Liver (tissue), 8 donors: ENCODE measurements at regions not wholly inside any gene's neighbourhood (a gene's known extent, or its start where the extent isn't known, plus 50 kb on each side); places are given as distances from the start of the nearest gene placed in this dataset.

Experiments
- DNase-seq: peaks from one replicate; pipeline ENCODE4 v3.0.0-alpha.2; 2017; ENCODE audit warnings: low spot score
- H3K27ac ChIP-seq, 2 donors: one replicate each; pipeline ENCODE4 v1.7.0; 2013; ENCODE audit warnings: inconsistent platforms in 2 of 2, low read length in 2 of 2, control low read depth in 1 of 2, low read depth in 1 of 2, mild to moderate bottlenecking in 1 of 2
- H3K27me3 ChIP-seq, 4 donors: one replicate each; pipeline versions ENCODE4 v1.6.1 to v1.7.0; 2013; ENCODE audit warnings: low read length in 3 of 4, inconsistent platforms in 1 of 4, mild to moderate bottlenecking in 1 of 4, moderate library complexity in 1 of 4; ENCODE audit not compliant: control insufficient read depth in 4 of 4, insufficient read depth in 4 of 4
- H3K36me3 ChIP-seq, 4 donors: one replicate each; pipeline versions ENCODE4 v1.6.1 to v1.7.0; 2013; ENCODE audit warnings: low read length in 3 of 4, mild to moderate bottlenecking in 3 of 4, low read depth in 1 of 4, moderate library complexity in 1 of 4; ENCODE audit not compliant: control insufficient read depth in 4 of 4, insufficient read depth in 3 of 4
- H3K4me1 ChIP-seq, 4 donors: one replicate each; pipeline versions ENCODE4 v1.6.1 to v1.7.0; 2013; ENCODE audit warnings: low read length in 3 of 4, mild to moderate bottlenecking in 3 of 4, moderate library complexity in 1 of 4; ENCODE audit not compliant: control insufficient read depth in 4 of 4, insufficient read depth in 4 of 4
- H3K4me3 ChIP-seq, 3 donors: one replicate each; pipeline versions ENCODE4 v1.6.1 to v1.7.0; 2013; ENCODE audit warnings: low read length in 3 of 3, control low read depth in 1 of 3, low read depth in 1 of 3, mild to moderate bottlenecking in 1 of 3
- H3K9ac ChIP-seq, 2 donors: one replicate each; pipeline ENCODE4 v1.7.0; 2013; ENCODE audit warnings: low read length in 2 of 2, mild to moderate bottlenecking in 2 of 2, moderate library complexity in 2 of 2, control low read depth in 1 of 2, low read depth in 1 of 2
- H3K9me3 ChIP-seq, 4 donors: one replicate each; pipeline versions ENCODE4 v1.6.1 to v1.7.0; 2013; ENCODE audit warnings: low read length in 3 of 4; ENCODE audit not compliant: control insufficient read depth in 4 of 4
- EGR1 ChIP-seq, 2 donors: IDR thresholded peaks; 2 replicates each; pipeline ENCODE4 v1.6.1; 2016 to 2018; ENCODE audit warnings: antibody characterized with exemption in 2 of 2, low read depth in 2 of 2
- FOXA1 ChIP-seq: IDR thresholded peaks from 2 replicates; pipeline ENCODE4 v1.6.1; 2016; ENCODE audit warnings: antibody characterized with exemption
- FOXA2 ChIP-seq: IDR thresholded peaks from 2 replicates; pipeline ENCODE4 v1.6.1; 2016; ENCODE audit warnings: antibody characterized with exemption
- GABPA ChIP-seq, 2 donors: IDR thresholded peaks in 1 of 2; conservative IDR thresholded peaks in 1 of 2; 2 replicates each; pipeline ENCODE4 v1.6.1; 2016; ENCODE audit warnings: antibody characterized with exemption in 2 of 2, mild to moderate bottlenecking in 1 of 2, moderate library complexity in 1 of 2
- HNF4A ChIP-seq, 2 donors: conservative IDR thresholded peaks; 2 replicates each; pipeline ENCODE4 v1.6.1; 2016; ENCODE audit warnings: antibody characterized with exemption in 2 of 2, mild to moderate bottlenecking in 2 of 2
- HNF4G ChIP-seq: IDR thresholded peaks from 2 replicates; pipeline ENCODE4 v1.6.1; 2016; ENCODE audit warnings: antibody characterized with exemption
- JUND ChIP-seq, 2 donors: IDR thresholded peaks; 2 replicates each; pipeline ENCODE4 v1.6.1; 2016; ENCODE audit warnings: antibody characterized with exemption in 2 of 2
- NR2F2 ChIP-seq: IDR thresholded peaks from 2 replicates; pipeline ENCODE4 v1.6.1; 2016; ENCODE audit warnings: antibody characterized with exemption
- RAD21 ChIP-seq, 2 donors: IDR thresholded peaks; 2 replicates each; pipeline ENCODE4 v1.6.1; 2016; ENCODE audit warnings: antibody characterized with exemption in 2 of 2, mild to moderate bottlenecking in 2 of 2
- RXRA ChIP-seq, 2 donors: IDR thresholded peaks; 2 replicates each; pipeline ENCODE4 v1.6.1; 2017 to 2018; ENCODE audit warnings: antibody characterized with exemption in 2 of 2, mild to moderate bottlenecking in 1 of 2
- SP1 ChIP-seq: IDR thresholded peaks from 2 replicates; pipeline ENCODE4 v1.6.1; 2018; ENCODE audit warnings: antibody characterized with exemption, mild to moderate bottlenecking
- TAF1 ChIP-seq: conservative IDR thresholded peaks from 2 replicates; pipeline ENCODE4 v1.6.1; 2016; ENCODE audit warnings: antibody characterized with exemption, mild to moderate bottlenecking
- YY1 ChIP-seq: IDR thresholded peaks from 2 replicates; pipeline ENCODE4 v1.6.1; 2016; ENCODE audit warnings: antibody characterized with exemption, mild to moderate bottlenecking
- WGBS: extraction: QIAGEN DNeasy Blood & Tissue Kit; methylation state at CpG from one replicate; pipeline ENCODE4 v1.1.7; 2013; 5-methylcytosine and 5-hydroxymethylcytosine counted together
- TF ChIP-seq, protein P1 (sequence below): IDR thresholded peaks from 2 replicates; pipeline ENCODE4 v1.6.1; 2016; ENCODE audit warnings: antibody characterized with exemption
- TF ChIP-seq, protein P2 (sequence below): fragments of 150-350 bp; IDR thresholded peaks from 2 replicates; pipeline ENCODE4 v1.5.1; 2017; ENCODE audit warnings: improper control_type of control experiment, low read depth, low read length; ENCODE audit not compliant: missing input control
- TF ChIP-seq, protein P3 (sequence below): IDR thresholded peaks from 2 replicates; pipeline ENCODE4 v1.6.1; 2016; ENCODE audit warnings: antibody characterized with exemption
- TF ChIP-seq, protein P4 (sequence below): IDR thresholded peaks from 2 replicates; pipeline ENCODE4 v1.6.1; 2016; ENCODE audit warnings: antibody characterized with exemption, mild to moderate bottlenecking
- donor health status: healthy.
- donor health status: healthy.
- donor health status: healthy.
- donor health status: healthy.
- donor health status: healthy.

DNA sequence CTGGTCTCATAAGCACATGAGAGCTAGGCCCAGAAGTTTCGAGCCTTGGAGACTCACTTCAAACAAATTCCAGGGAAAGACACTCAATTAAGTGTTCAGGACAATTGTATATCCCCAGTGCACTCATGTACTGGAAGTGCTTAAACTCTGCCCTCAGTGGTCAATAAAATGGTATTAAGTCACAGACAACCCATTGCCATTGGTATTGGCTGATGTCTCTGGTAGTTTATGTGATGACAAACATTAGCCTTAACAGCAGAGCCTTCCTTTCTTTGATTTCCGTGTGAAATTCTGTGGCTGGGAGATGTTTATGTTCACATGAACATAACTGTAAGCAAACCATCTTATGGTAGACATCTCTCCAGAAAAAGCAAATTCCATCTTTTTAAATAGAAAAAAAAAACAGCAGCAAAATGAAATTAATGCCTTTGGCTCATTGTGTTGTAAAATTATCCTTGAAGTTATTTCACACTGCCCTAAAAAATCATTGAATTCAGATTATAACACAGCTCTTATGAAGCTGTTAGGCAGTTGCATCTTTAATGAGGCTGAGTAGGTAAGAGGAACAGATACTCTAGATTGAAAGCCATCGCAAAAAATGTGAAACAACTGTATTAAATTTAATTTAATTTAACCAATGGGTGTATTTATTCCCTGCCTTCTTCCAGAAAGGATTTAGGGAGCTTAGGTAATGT lies 216.2 kb upstream of the PLEKHG7 start:
- WGBS: 87% methylated on average over 3 of the region's 3 CpGs
- DNase-seq: no peak
- no peak for TF ChIP-seq GABPA (IDR thresholded peaks at IDR 0.05 in 1 of 2, conservative IDR thresholded peaks at IDR 0.05 in 1 of 2)
- TF ChIP-seq, protein P1, sequence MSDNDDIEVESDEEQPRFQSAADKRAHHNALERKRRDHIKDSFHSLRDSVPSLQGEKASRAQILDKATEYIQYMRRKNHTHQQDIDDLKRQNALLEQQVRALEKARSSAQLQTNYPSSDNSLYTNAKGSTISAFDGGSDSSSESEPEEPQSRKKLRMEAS: no peak
- TF ChIP-seq FOXA1: no peak
- no peak for TF ChIP-seq SP1
- no peak for TF ChIP-seq FOXA2
- TF ChIP-seq YY1: no peak
- TF ChIP-seq, protein P2, sequence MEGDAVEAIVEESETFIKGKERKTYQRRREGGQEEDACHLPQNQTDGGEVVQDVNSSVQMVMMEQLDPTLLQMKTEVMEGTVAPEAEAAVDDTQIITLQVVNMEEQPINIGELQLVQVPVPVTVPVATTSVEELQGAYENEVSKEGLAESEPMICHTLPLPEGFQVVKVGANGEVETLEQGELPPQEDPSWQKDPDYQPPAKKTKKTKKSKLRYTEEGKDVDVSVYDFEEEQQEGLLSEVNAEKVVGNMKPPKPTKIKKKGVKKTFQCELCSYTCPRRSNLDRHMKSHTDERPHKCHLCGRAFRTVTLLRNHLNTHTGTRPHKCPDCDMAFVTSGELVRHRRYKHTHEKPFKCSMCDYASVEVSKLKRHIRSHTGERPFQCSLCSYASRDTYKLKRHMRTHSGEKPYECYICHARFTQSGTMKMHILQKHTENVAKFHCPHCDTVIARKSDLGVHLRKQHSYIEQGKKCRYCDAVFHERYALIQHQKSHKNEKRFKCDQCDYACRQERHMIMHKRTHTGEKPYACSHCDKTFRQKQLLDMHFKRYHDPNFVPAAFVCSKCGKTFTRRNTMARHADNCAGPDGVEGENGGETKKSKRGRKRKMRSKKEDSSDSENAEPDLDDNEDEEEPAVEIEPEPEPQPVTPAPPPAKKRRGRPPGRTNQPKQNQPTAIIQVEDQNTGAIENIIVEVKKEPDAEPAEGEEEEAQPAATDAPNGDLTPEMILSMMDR: no peak
- no peak for TF ChIP-seq HNF4G

DNA sequence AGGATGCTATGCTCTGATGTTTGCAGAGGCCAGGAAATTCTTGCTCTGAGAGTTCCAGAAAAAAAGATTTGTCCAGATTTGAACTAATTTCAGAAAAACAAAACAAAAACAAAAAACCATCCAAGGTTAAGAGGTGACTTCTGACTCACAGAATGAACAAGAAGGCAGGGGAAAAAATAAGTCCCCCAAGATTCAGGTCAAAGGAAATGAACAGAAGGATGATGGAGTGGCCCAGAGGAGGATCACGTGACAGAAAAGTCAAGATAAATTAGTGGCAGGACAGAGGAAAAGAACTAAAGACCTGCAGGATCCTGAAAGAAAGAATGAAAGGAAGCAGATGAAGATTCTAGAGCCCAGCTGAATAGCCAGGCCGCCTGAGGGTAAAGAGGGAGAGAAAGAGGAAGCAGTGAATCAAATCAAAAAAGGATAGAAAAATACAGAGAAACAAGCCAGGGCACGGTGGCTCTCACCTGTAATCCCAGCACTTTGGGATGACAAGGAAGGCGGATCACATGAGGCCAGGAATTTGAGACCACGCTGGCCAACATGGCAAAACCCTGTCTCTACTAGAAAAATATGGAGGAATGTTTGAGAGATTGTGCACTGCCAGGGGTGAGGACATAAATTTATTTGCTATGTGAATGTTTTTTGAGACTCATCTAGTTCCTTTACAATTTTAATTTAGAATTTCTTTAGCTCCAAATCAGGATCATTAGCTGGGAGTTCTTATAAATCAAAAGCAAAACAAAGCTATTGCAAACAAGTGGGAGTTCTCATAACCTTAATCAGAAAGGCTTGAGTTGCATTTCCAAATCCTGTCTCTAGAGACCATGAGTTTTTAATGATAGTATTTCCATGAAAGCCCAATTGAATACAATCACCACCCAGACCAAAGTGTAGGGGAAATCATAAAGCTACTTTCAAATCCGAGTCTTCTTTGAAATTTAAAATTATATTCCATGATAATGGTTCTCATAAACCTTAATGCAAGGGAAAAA lies 217.1 kb upstream of the PLEKHG7 start:
- no peak for DNase-seq
- no peak overlapping the region for H3K27ac ChIP-seq
- H3K4me1 ChIP-seq: no peaks in the 10 kb centered on the region
- no peaks in the 10 kb centered on the region for H3K27me3 ChIP-seq
- no peaks in the 10 kb centered on the region for H3K9me3 ChIP-seq
- WGBS: 83% methylated on average over 6 of the region's 6 CpGs
- no peak for TF ChIP-seq SP1
- no peak overlapping the region for H3K9ac ChIP-seq
- no peaks in the 10 kb centered on the region for H3K36me3 ChIP-seq
- H3K4me3 ChIP-seq: no peak overlapping the region

More for the DNA sequence above, 216.2 kb upstream of the PLEKHG7 start:
- no peak overlapping the region for H3K9ac ChIP-seq
- no peak overlapping the region for H3K27ac ChIP-seq
- no peak overlapping the region for H3K4me3 ChIP-seq
- no peaks in the 10 kb centered on the region for H3K27me3 ChIP-seq
- H3K4me1 ChIP-seq: no peaks in the 10 kb centered on the region
- H3K36me3 ChIP-seq: no peaks in the 10 kb centered on the region
- H3K9me3 ChIP-seq: no peaks in the 10 kb centered on the region

DNA sequence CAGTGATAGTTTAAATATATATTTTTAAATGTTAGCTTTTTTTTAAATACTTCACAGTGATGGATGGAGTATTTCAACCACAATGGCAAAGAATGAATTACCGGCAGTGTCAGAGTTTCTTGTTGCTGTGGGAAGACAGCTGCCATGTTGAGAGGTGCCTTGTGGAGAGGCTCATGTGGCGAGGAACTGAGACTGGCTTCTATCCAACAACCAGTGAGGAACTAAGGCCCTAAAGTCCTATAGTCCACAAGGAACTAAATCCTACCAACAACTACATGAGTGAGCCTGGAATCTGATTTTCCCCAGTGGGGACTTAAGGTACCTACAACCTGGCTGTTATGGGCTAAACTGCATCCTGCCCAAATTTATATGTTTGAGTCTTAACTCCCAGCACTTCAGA lies 220.2 kb upstream of the PLEKHG7 start:
- 87% methylated on average over 2 of the region's 2 CpGs for WGBS
- H3K9ac ChIP-seq: no peak overlapping the region
- no peak overlapping the region for H3K27ac ChIP-seq
- no peak overlapping the region for H3K4me3 ChIP-seq
- H3K4me1 ChIP-seq: no peaks in the 10 kb centered on the region
- no peak for DNase-seq
- no peaks in the 10 kb centered on the region for H3K36me3 ChIP-seq
- H3K9me3 ChIP-seq: no peaks in the 10 kb centered on the region
- no peaks in the 10 kb centered on the region for H3K27me3 ChIP-seq
- TF ChIP-seq FOXA2: no peak
- TF ChIP-seq FOXA1: no peak
- no peak for TF ChIP-seq GABPA (IDR thresholded peaks at IDR 0.05 in 1 of 2, conservative IDR thresholded peaks at IDR 0.05 in 1 of 2)
- no peak for TF ChIP-seq JUND (IDR thresholded peaks at IDR 0.05)
- TF ChIP-seq TAF1: no peak
- TF ChIP-seq HNF4A (conservative IDR thresholded peaks at IDR 0.05): no peak
- no peak for TF ChIP-seq EGR1 (IDR thresholded peaks at IDR 0.05; ENCODE audit: low read depth in 2 of 2)
- no peak for TF ChIP-seq HNF4G
- TF ChIP-seq, protein P3, sequence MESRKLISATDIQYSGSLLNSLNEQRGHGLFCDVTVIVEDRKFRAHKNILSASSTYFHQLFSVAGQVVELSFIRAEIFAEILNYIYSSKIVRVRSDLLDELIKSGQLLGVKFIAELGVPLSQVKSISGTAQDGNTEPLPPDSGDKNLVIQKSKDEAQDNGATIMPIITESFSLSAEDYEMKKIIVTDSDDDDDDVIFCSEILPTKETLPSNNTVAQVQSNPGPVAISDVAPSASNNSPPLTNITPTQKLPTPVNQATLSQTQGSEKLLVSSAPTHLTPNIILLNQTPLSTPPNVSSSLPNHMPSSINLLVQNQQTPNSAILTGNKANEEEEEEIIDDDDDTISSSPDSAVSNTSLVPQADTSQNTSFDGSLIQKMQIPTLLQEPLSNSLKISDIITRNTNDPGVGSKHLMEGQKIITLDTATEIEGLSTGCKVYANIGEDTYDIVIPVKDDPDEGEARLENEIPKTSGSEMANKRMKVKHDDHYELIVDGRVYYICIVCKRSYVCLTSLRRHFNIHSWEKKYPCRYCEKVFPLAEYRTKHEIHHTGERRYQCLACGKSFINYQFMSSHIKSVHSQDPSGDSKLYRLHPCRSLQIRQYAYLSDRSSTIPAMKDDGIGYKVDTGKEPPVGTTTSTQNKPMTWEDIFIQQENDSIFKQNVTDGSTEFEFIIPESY: no peak
- TF ChIP-seq NR2F2: no peak
- TF ChIP-seq SP1: no peak
- TF ChIP-seq RXRA (IDR thresholded peaks at IDR 0.05): no peak
- TF ChIP-seq RAD21 (IDR thresholded peaks at IDR 0.05): no peak
- TF ChIP-seq, protein P4, sequence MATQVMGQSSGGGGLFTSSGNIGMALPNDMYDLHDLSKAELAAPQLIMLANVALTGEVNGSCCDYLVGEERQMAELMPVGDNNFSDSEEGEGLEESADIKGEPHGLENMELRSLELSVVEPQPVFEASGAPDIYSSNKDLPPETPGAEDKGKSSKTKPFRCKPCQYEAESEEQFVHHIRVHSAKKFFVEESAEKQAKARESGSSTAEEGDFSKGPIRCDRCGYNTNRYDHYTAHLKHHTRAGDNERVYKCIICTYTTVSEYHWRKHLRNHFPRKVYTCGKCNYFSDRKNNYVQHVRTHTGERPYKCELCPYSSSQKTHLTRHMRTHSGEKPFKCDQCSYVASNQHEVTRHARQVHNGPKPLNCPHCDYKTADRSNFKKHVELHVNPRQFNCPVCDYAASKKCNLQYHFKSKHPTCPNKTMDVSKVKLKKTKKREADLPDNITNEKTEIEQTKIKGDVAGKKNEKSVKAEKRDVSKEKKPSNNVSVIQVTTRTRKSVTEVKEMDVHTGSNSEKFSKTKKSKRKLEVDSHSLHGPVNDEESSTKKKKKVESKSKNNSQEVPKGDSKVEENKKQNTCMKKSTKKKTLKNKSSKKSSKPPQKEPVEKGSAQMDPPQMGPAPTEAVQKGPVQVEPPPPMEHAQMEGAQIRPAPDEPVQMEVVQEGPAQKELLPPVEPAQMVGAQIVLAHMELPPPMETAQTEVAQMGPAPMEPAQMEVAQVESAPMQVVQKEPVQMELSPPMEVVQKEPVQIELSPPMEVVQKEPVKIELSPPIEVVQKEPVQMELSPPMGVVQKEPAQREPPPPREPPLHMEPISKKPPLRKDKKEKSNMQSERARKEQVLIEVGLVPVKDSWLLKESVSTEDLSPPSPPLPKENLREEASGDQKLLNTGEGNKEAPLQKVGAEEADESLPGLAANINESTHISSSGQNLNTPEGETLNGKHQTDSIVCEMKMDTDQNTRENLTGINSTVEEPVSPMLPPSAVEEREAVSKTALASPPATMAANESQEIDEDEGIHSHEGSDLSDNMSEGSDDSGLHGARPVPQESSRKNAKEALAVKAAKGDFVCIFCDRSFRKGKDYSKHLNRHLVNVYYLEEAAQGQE: no peak
- TF ChIP-seq YY1: no peak
